ENCODE measurements at regions not wholly inside any gene's neighbourhood (a gene's known extent, or its start where the extent isn't known, plus 50 kb on each side); places are given as distances from the start of the nearest gene placed in this dataset.

DNA sequence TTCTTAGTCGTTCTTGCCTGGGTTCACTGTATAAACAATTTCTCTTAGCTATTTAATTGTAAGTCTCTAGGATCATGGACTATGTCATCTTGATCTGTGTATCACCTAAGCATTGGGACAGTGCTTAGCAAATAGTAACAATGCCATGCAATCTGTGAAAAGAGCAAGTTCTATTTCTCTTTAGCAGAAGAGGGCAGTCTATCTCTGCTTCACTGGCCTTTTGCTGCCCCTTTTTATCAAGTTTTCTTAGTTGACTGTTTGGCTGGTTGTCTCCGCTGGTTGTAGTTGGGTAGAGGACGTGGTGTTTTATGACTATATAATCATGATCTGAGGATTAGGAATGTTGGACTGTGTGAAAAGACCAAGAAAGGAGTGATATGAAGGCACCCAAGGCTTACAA lies 315.0 kb downstream of the JRKL start:
- H3K4me3 Mint-ChIP-seq, result no peak overlapping the region
- H3K27me3 Mint-ChIP-seq (ENCODE audit: low read depth in 3 of 3), result peaks cover 0 to 2% (median 1%) of the 10 kb centered on the region in 3 donors
- H4K20me1 ChIP-seq (ENCODE audit: insufficient read depth, low read length), result no peaks in the 10 kb centered on the region
- 69% methylated on average over 2 of the region's 3 CpGs for WGBS (ENCODE audit: insufficient coverage)
- H3K27ac ChIP-seq (ENCODE audit: low read depth in 1 of 2, low read length in 2 of 2), result no peak overlapping the region
- TF ChIP-seq, protein P1, sequence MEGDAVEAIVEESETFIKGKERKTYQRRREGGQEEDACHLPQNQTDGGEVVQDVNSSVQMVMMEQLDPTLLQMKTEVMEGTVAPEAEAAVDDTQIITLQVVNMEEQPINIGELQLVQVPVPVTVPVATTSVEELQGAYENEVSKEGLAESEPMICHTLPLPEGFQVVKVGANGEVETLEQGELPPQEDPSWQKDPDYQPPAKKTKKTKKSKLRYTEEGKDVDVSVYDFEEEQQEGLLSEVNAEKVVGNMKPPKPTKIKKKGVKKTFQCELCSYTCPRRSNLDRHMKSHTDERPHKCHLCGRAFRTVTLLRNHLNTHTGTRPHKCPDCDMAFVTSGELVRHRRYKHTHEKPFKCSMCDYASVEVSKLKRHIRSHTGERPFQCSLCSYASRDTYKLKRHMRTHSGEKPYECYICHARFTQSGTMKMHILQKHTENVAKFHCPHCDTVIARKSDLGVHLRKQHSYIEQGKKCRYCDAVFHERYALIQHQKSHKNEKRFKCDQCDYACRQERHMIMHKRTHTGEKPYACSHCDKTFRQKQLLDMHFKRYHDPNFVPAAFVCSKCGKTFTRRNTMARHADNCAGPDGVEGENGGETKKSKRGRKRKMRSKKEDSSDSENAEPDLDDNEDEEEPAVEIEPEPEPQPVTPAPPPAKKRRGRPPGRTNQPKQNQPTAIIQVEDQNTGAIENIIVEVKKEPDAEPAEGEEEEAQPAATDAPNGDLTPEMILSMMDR (IDR thresholded peaks at IDR 0.05), result no peak
- H3K9ac ChIP-seq (ENCODE audit: insufficient read depth, low read length, poor library complexity, severe bottlenecking), result no peak overlapping the region
- no peaks in the 10 kb centered on the region for H3K36me3 ChIP-seq (replicated peaks in 1 of 2; ENCODE audit: control insufficient read depth in 1 of 2, insufficient read depth in 2 of 2, low read length in 2 of 2)
- H3K27ac Mint-ChIP-seq, result no peak overlapping the region
- H2AFZ ChIP-seq (ENCODE audit: insufficient read depth, low read depth, low read length, poor library complexity, severe bottlenecking), result no peak overlapping the region
- no peak overlapping the region for H3K4me2 ChIP-seq (replicated peaks; ENCODE audit: extremely low read depth, low read length, poor library complexity, severe bottlenecking)
- H3K27me3 ChIP-seq (ENCODE audit: control insufficient read depth in 2 of 2, insufficient read depth in 2 of 2, low read length in 2 of 2), result no peaks in the 10 kb centered on the region
- no peak overlapping the region for H3K4me3 ChIP-seq (replicated peaks in 1 of 3; ENCODE audit: low read depth in 2 of 3, low read length in 3 of 3)
- H3K79me2 ChIP-seq (ENCODE audit: insufficient read depth, low read length), result no peaks in the 10 kb centered on the region
- H3K4me1 ChIP-seq (ENCODE audit: control insufficient read depth in 1 of 2, insufficient read depth in 2 of 2, low read length in 2 of 2), result no peaks in the 10 kb centered on the region
- no peaks in the 10 kb centered on the region for H3K36me3 Mint-ChIP-seq
- H3K4me1 Mint-ChIP-seq, result no peaks in the 10 kb centered on the region
- intact Hi-C loops (cut with micrococcal nuclease), result no loop called here
- no peaks in the 10 kb centered on the region for H3K9me3 ChIP-seq (replicated peaks in 1 of 2; ENCODE audit: control insufficient read depth in 1 of 2, insufficient read depth in 1 of 2, low read length in 2 of 2)
- peaks cover 0 to 2% (median 0%) of the 10 kb centered on the region in 7 donors for H3K9me3 Mint-ChIP-seq
- no peak for DNase-seq

GRCh38 chr11:96706761-96707160 lies 316.9 kb downstream of the JRKL start:
- Mint-ChIP-seq H3K36me3 (no peaks in the 10 kb centered on the region), H3K4me1 (no peaks in the 10 kb centered on the region), H3K27me3 (ENCODE audit: low read depth in 3 of 3) (peaks cover 0 to 2% (median 1%) of the 10 kb centered on the region in 3 donors), H3K4me3 (no peak overlapping the region), H3K9me3 (peaks cover 0 to 2% (median 2%) of the 10 kb centered on the region in 7 donors), H3K27ac (peak overlapping the region in 1 of 7 donors; percentile 38)
- no peaks in the 10 kb centered on the region for H4K20me1 ChIP-seq (ENCODE audit: insufficient read depth, low read length)
- no peaks in the 10 kb centered on the region for H3K4me1 ChIP-seq (ENCODE audit: control insufficient read depth in 1 of 2, insufficient read depth in 2 of 2, low read length in 2 of 2)
- H2AFZ ChIP-seq (ENCODE audit: insufficient read depth, low read depth, low read length, poor library complexity, severe bottlenecking), result no peak overlapping the region
- DNase-seq, result no peak
- H3K27ac ChIP-seq (ENCODE audit: low read depth in 1 of 2, low read length in 2 of 2), result no peak overlapping the region
- H3K4me2 ChIP-seq (replicated peaks; ENCODE audit: extremely low read depth, low read length, poor library complexity, severe bottlenecking), result no peak overlapping the region
- H3K4me3 ChIP-seq (replicated peaks in 1 of 3; ENCODE audit: low read depth in 2 of 3, low read length in 3 of 3), result no peak overlapping the region
- 100% methylated on average over 1 of the region's 3 CpGs for WGBS (ENCODE audit: insufficient coverage)
- H3K79me2 ChIP-seq (ENCODE audit: insufficient read depth, low read length), result no peaks in the 10 kb centered on the region
- H3K36me3 ChIP-seq (replicated peaks in 1 of 2; ENCODE audit: control insufficient read depth in 1 of 2, insufficient read depth in 2 of 2, low read length in 2 of 2), result no peaks in the 10 kb centered on the region
- intact Hi-C loops (cut with micrococcal nuclease), result no loop called here
- no peaks in the 10 kb centered on the region for H3K27me3 ChIP-seq (ENCODE audit: control insufficient read depth in 2 of 2, insufficient read depth in 2 of 2, low read length in 2 of 2)
- TF ChIP-seq, protein P1 (IDR thresholded peaks at IDR 0.05), result no peak
- H3K9ac ChIP-seq (ENCODE audit: insufficient read depth, low read length, poor library complexity, severe bottlenecking), result no peak overlapping the region
- no peaks in the 10 kb centered on the region for H3K9me3 ChIP-seq (replicated peaks in 1 of 2; ENCODE audit: control insufficient read depth in 1 of 2, insufficient read depth in 1 of 2, low read length in 2 of 2)

All from CD14-positive monocyte (primary cell).